NCI-H1436 treated with DMSO at 0.1 percent for 48 hours (cell line): ENCODE measurements at regions not wholly inside any gene's neighbourhood (a gene's known extent, or its start where the extent isn't known, plus 50 kb on each side); places are given as distances from the start of the nearest gene placed in this dataset.
A peak's percentile ranks its signal among the peaks of the same experiment; 100 is the strongest.

Experiments used
- DNase-seq: peaks from one replicate; lab custom pipeline; 2025; lab: John Stamatoyannopoulos, UW

DNA sequence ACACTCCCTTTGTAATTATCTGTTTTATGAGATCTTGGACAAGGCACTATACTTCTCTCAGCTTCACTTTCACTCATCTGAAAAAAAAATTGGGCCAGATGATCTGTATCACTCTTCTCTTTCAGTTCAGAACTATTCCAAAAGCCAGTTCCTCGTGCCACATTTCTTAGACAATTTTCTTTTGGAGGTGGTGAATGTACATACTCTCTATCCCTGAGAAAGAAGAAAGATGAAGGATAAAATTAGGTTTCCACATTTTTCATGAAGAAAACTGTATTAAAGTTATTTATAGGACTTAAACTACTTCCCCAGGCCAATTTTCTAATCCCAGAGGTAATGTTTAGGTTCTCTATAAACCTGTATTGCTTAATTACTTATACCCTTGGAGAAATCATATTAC, 171.6 kb downstream of the SLC6A15 start:
- DNase-seq = no peak

GRCh38 chr12:84740602-84741001, 172.0 kb downstream of the SLC6A15 start:
- no peak for DNase-seq

GRCh38 chr12:84738481-84738972, 174.1 kb downstream of the SLC6A15 start:
- no peak for DNase-seq

GRCh38 chr12:84732828-84733340, 179.7 kb downstream of the SLC6A15 start:
- DNase-seq = no peak

- DNase-seq = no peak
These were observed 181.9 kb downstream of the SLC6A15 start for GRCh38 chr12:84730561-84731162.

DNA sequence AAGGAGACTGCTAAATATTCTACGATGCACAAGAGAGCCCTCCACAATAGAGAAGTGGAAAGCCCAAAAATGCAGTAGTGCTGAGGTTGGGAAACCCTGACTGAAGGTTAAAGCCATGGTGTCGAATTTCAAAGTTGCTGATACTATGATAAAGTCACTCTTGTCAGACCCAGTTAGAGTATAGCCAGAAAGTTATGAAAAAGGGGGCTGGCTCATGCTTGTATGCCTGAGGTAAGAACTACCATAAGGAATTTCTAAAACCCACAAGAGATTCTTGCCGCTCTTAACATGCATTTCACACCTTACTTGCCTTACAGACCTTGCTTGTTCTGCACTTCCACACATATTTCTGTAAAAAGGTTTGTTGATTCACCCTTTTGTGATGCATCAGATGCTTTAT, 184.6 kb downstream of the SLC6A15 start:
- DNase-seq = no peak

DNA sequence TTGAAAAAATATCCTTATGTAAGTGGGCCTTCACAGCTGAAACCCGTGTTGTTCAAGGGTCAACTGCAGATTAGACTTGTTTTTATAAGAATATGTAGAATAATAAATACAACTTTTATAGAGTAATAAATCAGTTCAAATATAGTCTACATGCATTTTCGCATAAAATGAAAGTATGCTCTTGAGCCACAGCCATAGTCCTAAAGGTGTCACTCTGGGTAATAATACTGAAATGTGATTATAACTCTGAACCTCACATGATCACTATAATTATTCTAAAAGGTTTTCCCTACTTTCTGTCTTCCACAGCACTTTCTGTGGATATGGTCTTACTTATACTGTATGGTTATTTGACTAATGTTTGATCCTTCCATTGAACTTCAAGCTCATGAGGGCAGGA, 185.8 kb downstream of the SLC6A15 start:
- no peak for DNase-seq

DNA sequence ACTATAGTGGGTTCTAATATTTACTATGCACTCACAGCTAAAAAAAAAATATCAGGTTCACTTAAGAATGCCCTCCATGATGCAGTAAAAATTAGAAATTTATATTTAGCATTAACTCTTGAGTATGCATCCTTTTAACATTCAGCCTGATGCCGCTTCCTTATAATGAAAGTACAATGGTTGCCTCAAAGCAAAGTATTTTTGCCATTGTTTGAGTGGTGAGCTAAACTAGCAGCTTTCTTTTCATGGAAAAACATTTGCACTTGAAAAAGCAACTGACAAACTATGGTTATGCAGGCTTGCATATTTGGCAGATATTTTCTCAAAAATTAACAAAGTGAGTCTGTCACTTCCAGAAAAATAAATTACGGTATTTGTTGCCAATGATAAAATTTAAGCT, 188.6 kb downstream of the SLC6A15 start:
- no peak for DNase-seq

- no peak for DNase-seq
These were observed 192.6 kb downstream of the SLC6A15 start for GRCh38 chr12:84719997-84720396.

DNA sequence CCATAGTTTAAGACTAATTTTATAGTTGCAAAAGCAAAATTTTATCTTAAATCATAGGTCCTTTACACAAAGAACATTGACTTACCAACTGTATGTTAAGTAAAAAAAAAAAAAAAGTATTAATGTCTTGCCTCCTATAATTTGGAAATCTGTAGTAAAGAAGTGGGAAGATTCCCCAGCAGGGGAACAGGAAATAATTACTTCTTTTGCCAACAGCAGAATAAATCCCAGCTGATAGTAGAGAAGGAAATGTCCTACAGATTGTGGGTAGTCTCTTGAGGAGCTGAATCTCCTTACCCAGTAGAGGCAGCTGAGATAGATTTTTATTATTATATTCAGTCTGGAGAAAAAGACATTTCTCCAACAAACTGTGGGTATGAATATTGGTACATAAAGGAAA, 193.7 kb downstream of the SLC6A15 start:
- DNase-seq = no peak

GRCh38 chr12:84712747-84713146, 199.9 kb downstream of the SLC6A15 start:
- no peak for DNase-seq

DNA sequence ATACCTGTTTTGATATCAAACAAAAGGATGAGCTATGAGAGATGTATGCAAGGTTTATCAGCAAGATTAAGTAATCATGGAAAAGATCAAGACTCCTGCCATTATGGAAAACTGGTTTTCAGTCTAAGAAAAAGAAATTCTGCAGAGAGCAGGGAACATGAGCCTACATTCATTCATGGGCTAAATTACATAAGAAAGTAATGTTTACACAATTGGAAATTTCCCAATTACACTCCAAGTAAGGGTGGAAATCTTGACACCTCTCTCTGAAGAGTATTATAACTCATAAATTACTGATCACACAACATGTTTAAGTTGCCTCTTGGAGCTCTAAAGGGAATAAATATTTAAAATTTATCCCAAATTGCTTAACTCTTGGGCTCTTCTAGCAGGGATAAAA, 206.2 kb downstream of the SLC6A15 start:
- no peak for DNase-seq

- DNase-seq = no peak
These were observed 207.7 kb downstream of the SLC6A15 start for GRCh38 chr12:84704856-84705255.

- no peak for DNase-seq
These were observed 210.6 kb downstream of the SLC6A15 start for GRCh38 chr12:84702001-84702400.

GRCh38 chr12:84701041-84701440, 211.6 kb downstream of the SLC6A15 start:
- no peak for DNase-seq

- no peak for DNase-seq
These were observed 213.8 kb downstream of the SLC6A15 start for GRCh38 chr12:84698576-84699333.

DNA sequence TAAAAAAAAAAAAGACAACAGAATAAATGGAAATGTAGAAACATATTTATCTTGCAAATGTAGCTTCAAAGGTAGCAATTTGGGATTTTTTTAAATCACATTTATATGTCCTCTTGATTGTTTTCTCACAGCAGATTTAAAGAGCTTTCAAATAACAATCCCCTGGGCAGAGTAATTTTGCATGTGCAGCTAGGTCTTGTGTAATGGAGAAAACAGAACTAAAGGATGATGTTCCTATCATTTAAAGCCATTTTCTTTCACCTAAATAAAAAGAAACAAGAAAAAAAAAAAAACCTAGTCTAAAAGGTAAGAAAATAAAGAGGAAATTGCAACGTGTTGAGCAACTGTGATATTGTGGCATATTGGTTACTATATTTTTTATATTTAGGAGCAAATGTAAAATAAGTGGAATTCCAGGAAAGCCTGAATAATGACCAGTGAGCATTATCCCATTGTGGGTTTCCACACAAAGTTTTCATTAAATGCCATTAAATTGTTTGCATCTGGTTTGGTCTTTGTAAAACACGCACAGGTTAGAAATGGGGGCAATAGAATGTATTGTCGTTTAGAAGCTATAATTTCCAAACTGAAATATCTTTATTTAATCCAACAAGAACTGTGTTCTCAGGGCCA, 215.6 kb downstream of the SLC6A15 start:
- DNase-seq = peak; percentile 37

- no peak for DNase-seq
These were observed 216.3 kb downstream of the SLC6A15 start for GRCh38 chr12:84696281-84696680.

GRCh38 chr12:84694116-84694515, 218.5 kb downstream of the SLC6A15 start:
- peak; percentile 73 for DNase-seq

- DNase-seq = no peak
These were observed 220.5 kb downstream of the SLC6A15 start for GRCh38 chr12:84692071-84692470.

- DNase-seq = no peak
These were observed 221.3 kb downstream of the SLC6A15 start for GRCh38 chr12:84691266-84691665.

DNA sequence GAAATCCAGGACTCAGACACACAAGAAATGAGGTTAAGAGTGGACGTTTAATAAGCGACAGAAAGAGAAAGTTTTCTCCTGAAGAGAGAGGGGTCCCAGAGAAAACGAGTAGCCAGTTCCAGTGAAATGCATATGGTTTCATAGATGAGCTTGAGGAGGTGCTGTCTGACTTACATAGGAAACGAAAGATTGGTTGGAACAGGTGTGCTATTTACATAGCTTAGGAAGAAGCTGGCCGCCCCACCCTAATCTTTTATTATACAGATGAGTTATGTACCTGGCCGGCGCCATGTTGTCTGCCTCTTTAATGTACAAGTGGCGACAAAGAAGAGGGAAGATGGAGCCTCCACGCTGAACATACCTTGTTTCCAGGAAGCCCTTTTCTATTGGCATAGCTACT, 223.0 kb downstream of the SLC6A15 start:
- no peak for DNase-seq

DNA sequence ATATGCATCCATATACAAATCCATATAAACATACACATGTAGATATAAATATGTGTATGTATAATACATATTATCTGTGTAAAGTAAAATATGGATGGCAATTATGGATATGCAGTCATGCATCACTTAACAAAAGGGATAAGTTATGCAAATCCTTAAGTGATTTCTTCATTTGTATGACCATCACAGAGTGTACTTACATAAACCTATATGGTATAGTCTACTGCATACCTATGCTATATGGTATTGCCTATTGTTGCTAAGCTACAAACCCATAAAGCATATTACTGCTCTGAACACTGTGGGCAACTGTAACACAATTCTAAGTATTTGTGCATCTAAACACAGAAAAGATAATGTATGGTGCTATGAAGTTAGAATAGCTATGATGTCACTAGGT, 227.2 kb downstream of the SLC6A15 start:
- no peak for DNase-seq
